Panc1 (cell line): ENCODE measurements at regions not wholly inside any gene's neighbourhood (a gene's known extent, or its start where the extent isn't known, plus 50 kb on each side); places are given as distances from the start of the nearest gene placed in this dataset.

Experiments
- SIN3A ChIP-seq: IDR thresholded peaks from 2 replicates; pipeline ENCODE4 v1.6.1; 2012; ENCODE audit warnings: low read depth, mild to moderate bottlenecking, low read length, moderate library complexity, borderline replicate concordance; ENCODE audit not compliant: insufficient read depth
- TF ChIP-seq, protein P1 (sequence below): fragments of 450-650 bp; IDR thresholded peaks from 2 replicates; pipeline ENCODE4 v1.5.1; 2017; ENCODE audit warnings: mild to moderate bottlenecking

DNA sequence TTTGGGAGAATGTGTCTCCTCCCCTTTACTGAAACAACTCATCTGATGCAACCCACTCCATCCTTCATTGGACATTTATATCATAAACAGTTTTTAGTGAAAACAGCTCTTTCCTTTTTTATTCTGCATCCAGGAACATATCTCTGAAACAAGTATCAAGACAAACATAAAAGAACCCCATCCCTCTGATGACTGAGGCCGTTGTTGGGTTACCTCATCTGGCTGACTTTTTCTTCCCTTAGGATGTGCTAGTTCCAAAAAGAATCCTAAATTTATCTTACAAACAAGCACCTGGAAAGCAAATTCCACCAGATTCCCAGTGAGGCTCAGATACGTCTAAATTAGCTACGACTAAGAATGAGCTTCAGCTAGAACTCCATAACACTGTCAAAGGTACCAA is 483.7 kb upstream of the INTU start:
- TF ChIP-seq, protein P1, sequence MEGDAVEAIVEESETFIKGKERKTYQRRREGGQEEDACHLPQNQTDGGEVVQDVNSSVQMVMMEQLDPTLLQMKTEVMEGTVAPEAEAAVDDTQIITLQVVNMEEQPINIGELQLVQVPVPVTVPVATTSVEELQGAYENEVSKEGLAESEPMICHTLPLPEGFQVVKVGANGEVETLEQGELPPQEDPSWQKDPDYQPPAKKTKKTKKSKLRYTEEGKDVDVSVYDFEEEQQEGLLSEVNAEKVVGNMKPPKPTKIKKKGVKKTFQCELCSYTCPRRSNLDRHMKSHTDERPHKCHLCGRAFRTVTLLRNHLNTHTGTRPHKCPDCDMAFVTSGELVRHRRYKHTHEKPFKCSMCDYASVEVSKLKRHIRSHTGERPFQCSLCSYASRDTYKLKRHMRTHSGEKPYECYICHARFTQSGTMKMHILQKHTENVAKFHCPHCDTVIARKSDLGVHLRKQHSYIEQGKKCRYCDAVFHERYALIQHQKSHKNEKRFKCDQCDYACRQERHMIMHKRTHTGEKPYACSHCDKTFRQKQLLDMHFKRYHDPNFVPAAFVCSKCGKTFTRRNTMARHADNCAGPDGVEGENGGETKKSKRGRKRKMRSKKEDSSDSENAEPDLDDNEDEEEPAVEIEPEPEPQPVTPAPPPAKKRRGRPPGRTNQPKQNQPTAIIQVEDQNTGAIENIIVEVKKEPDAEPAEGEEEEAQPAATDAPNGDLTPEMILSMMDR, result no peak
- TF ChIP-seq SIN3A, result no peak
